Stomach (tissue), 8 donors: ENCODE measurements at regions not wholly inside any gene's neighbourhood (a gene's known extent, or its start where the extent isn't known, plus 50 kb on each side); places are given as distances from the start of the nearest gene placed in this dataset.
A peak's percentile ranks its signal among the peaks of the same experiment; 100 is the strongest.

Source experiments
- DNase-seq, 2 donors: peaks; one replicate each; pipeline versions ENCODE4 v3.0.0 to v3.0.0-alpha.2; 2013 to 2019
- H3K27ac ChIP-seq, 5 donors: fragments of 200-600 bp in 4 of 5; sonication (generic) in 4 of 5; one replicate each; pipeline ENCODE4 v1.5.1; 2013 to 2019; ENCODE audit warnings: mild to moderate bottlenecking in 1 of 5, moderate library complexity in 1 of 5
- H3K27me3 ChIP-seq, 3 donors: fragments of 200-600 bp; sonication (generic); one replicate each; pipeline ENCODE4 v1.5.1; 2017 to 2019; ENCODE audit warnings: mixed run types in 1 of 3
- H3K36me3 ChIP-seq, 4 donors: fragments of 200-600 bp; sonication (generic); 1 replicate in 3 of 4; 2 replicates in 1 of 4; pipeline ENCODE4 v1.5.1; 2016 to 2019
- H3K4me1 ChIP-seq, 4 donors: fragments of 200-600 bp; sonication (generic); one replicate each; pipeline ENCODE4 v1.5.1; 2016 to 2019
- H3K4me3 ChIP-seq, 4 donors: fragments of 200-600 bp; sonication (generic) in 3 of 4; one replicate each; pipeline ENCODE4 v1.5.1; 2016 to 2019; ENCODE audit warnings: mild to moderate bottlenecking in 1 of 4
- H3K9me3 ChIP-seq, 4 donors: fragments of 200-600 bp; sonication (generic); one replicate each; pipeline ENCODE4 v1.5.1; 2016 to 2019
- EP300 ChIP-seq: sonication (generic); formaldehyde crosslinking; IDR thresholded peaks from one replicate; pipeline ENCODE4 v1.6.1; 2017; ENCODE audit warnings: antibody characterized with exemption
- POLR2A ChIP-seq, 4 donors: fragments of 450-650 bp; IDR thresholded peaks; one replicate each; pipeline ENCODE4 v1.6.1; 2016; ENCODE audit warnings: antibody characterized with exemption in 4 of 4, control low read depth in 2 of 4, mild to moderate bottlenecking in 1 of 4, moderate library complexity in 1 of 4
- POLR2AphosphoS5 ChIP-seq, 3 donors: sonication (generic); formaldehyde crosslinking; IDR thresholded peaks; one replicate each; pipeline ENCODE4 v1.6.1; 2016; ENCODE audit warnings: antibody characterized with exemption in 3 of 3
- WGBS, 5 donors: extraction: QIAGEN DNeasy Blood & Tissue Kit in 3 of 5; methylation state at CpG; one replicate each; pipeline versions ENCODE4 v1.1.5 to v1.1.7; 2013 to 2018; 5-methylcytosine and 5-hydroxymethylcytosine counted together
- intact Hi-C: fragments of 100-400 bp; cut with DNase I; formaldehyde crosslinking; loops from one replicate; pipeline ENCODE4 v1.15.1; 2023; ENCODE audit warnings: low total_unique reads
- TF ChIP-seq, protein P1 (sequence below), 7 experiments: fragments of 450-650 bp in 4 of 7; fragments of 200-600 bp in 3 of 7; sonication (generic) in 3 of 7; IDR thresholded peaks; one replicate each; pipeline ENCODE4 v1.5.1; 2016 to 2019; ENCODE audit warnings: antibody characterized with exemption in 7 of 7, control low read depth in 2 of 7, mild to moderate bottlenecking in 1 of 7
- donor health status: healthy with polysubstance abuse.
- donor health status: Bipolar disorder and iron deficiency.
- donor health status: healthy.

DNA sequence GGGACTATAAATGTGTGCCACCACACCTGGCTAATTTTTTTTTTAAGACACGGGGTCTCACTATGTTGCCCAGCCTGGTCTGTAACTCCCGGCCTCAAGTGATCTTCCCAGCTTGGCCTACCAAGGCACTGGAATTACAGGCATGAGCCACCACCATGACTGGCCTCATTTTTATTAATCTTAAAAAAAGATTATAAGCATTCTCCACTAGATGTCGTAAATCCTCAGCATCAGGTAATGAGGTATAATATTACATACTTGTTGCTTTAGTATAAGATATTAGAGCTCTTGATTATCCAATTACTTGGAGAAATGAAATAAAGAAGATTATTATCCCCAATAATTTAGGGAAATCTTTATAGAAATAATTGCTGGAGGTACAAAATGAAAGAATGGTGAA is 78.2 kb upstream of the HTR1A start:
- TF ChIP-seq, protein P1, sequence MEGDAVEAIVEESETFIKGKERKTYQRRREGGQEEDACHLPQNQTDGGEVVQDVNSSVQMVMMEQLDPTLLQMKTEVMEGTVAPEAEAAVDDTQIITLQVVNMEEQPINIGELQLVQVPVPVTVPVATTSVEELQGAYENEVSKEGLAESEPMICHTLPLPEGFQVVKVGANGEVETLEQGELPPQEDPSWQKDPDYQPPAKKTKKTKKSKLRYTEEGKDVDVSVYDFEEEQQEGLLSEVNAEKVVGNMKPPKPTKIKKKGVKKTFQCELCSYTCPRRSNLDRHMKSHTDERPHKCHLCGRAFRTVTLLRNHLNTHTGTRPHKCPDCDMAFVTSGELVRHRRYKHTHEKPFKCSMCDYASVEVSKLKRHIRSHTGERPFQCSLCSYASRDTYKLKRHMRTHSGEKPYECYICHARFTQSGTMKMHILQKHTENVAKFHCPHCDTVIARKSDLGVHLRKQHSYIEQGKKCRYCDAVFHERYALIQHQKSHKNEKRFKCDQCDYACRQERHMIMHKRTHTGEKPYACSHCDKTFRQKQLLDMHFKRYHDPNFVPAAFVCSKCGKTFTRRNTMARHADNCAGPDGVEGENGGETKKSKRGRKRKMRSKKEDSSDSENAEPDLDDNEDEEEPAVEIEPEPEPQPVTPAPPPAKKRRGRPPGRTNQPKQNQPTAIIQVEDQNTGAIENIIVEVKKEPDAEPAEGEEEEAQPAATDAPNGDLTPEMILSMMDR (IDR thresholded peaks at IDR 0.05), result no peak
- no peak for TF ChIP-seq EP300
- no peak for TF ChIP-seq POLR2AphosphoS5 (IDR thresholded peaks at IDR 0.05)
- no peak for TF ChIP-seq POLR2A (IDR thresholded peaks at IDR 0.05)
- 68 to 90% (median 79%) methylated on average over 3 of the region's 3 CpGs for WGBS, 5 donors

DNA sequence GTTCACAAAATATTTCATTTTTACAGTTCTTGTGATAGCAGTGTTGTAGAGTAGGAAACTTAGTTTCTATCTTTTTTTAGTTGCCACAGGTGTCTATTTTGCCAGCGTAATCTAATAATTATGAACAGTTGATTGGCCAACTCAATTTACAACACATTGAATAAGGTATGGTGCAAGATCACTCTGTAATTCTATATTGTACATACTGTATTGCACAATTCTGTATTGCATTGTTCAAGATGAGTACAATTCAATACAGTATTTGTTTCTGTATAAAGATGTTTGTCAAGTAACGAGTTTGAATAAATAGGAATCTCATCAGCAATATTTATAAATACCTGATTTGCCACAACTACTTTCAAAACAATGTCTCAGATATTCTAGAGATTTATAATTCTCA is 64.2 kb upstream of the HTR1A start:
- 65 to 76% (median 73%) methylated on average over 2 of the region's 2 CpGs for WGBS, 5 donors

More for the DNA sequence above, 78.2 kb upstream of the HTR1A start:
- DNase-seq, result no peak
- no peaks in the 10 kb centered on the region for H3K36me3 ChIP-seq
- peaks cover 0 to 54% (median 30%) of the 10 kb centered on the region in 4 donors for H3K9me3 ChIP-seq
- no peaks in the 10 kb centered on the region for H3K4me1 ChIP-seq
- intact Hi-C loops, result no loop called here
- no peak overlapping the region for H3K27ac ChIP-seq
- H3K4me3 ChIP-seq, result no peak overlapping the region
- no peaks in the 10 kb centered on the region for H3K27me3 ChIP-seq

DNA sequence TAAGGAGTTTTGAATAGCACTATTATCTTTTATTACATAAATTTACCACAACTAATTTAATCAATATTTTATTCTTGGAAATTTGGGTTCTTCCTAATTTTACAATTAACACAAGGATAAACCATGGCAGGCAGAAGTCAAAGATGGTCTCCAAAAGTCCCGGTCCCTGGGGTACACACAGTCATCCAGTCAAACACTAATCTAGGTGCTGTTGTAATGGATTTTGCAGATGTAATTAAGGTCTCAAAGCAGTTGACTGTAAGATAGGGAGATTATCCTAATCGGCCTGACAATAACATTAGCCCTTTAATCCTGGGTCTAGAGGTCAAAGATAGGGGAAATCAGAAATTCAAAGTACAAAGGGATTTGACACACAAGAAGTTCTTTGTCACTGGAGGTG is 57.5 kb upstream of the HTR1A start:
- no peaks in the 10 kb centered on the region for H3K4me1 ChIP-seq
- H3K9me3 ChIP-seq, result no peaks in the 10 kb centered on the region
- 44 to 57% (median 48%) methylated on average over 2 of the region's 2 CpGs for WGBS, 5 donors
- intact Hi-C loops, result no loop called here
- no peaks in the 10 kb centered on the region for H3K27me3 ChIP-seq
- DNase-seq, result no peak
- TF ChIP-seq POLR2A (IDR thresholded peaks at IDR 0.05), result no peak
- TF ChIP-seq POLR2AphosphoS5 (IDR thresholded peaks at IDR 0.05), result no peak
- no peak for TF ChIP-seq EP300
- TF ChIP-seq, protein P1 (IDR thresholded peaks at IDR 0.05), result no peak
- no peak overlapping the region for H3K27ac ChIP-seq
- no peak overlapping the region for H3K4me3 ChIP-seq
- H3K36me3 ChIP-seq, result no peaks in the 10 kb centered on the region

More for the DNA sequence above, 64.2 kb upstream of the HTR1A start:
- H3K4me3 ChIP-seq, result no peak overlapping the region
- TF ChIP-seq EP300 (no peak), POLR2AphosphoS5 (IDR thresholded peaks at IDR 0.05) (no peak), POLR2A (IDR thresholded peaks at IDR 0.05) (no peak)
- TF ChIP-seq, protein P1 (IDR thresholded peaks at IDR 0.05), result no peak
- DNase-seq, result no peak
- no peak overlapping the region for H3K27ac ChIP-seq
- H3K36me3 ChIP-seq, result no peaks in the 10 kb centered on the region
- no peaks in the 10 kb centered on the region for H3K9me3 ChIP-seq
- H3K4me1 ChIP-seq, result no peaks in the 10 kb centered on the region
- no peaks in the 10 kb centered on the region for H3K27me3 ChIP-seq
- intact Hi-C loops, result no loop called here

DNA sequence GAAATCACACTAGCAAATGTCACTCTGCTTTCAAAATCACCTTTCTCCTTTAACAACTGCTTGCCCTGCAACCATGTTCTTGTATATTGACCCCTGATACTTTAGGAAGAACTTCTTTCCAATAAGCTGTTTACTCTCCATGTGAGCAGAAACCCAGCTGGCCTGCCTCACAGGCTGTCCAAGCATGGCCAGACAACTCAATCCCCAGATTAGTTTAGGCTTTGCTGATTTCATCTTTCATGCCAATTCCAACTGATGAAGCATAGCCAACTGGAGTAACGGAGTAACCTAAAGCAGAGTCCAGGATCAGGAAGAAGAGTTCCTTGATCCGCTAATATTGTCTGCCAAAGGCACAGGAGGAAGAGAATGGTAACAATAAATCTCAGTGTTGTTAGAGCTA is 56.7 kb upstream of the HTR1A start:
- H3K9me3 ChIP-seq, result no peaks in the 10 kb centered on the region
- no peak overlapping the region for H3K4me3 ChIP-seq
- no peak overlapping the region for H3K27ac ChIP-seq
- no peaks in the 10 kb centered on the region for H3K4me1 ChIP-seq
- no peak for TF ChIP-seq POLR2AphosphoS5 (IDR thresholded peaks at IDR 0.05)
- no peak for TF ChIP-seq EP300
- TF ChIP-seq, protein P1 (IDR thresholded peaks at IDR 0.05), result no peak
- TF ChIP-seq POLR2A (IDR thresholded peaks at IDR 0.05), result no peak
- H3K36me3 ChIP-seq, result no peaks in the 10 kb centered on the region
- H3K27me3 ChIP-seq, result no peaks in the 10 kb centered on the region
- 69 to 83% (median 75%) methylated on average over 2 of the region's 2 CpGs for WGBS, 5 donors
- DNase-seq, result peak in 1 of 2 donors; percentile 5
- intact Hi-C loops, result no loop called here
